ENCODE measurements at regions not wholly inside any gene's neighbourhood (a gene's known extent, or its start where the extent isn't known, plus 50 kb on each side); places are given as distances from the start of the nearest gene placed in this dataset.

DNA sequence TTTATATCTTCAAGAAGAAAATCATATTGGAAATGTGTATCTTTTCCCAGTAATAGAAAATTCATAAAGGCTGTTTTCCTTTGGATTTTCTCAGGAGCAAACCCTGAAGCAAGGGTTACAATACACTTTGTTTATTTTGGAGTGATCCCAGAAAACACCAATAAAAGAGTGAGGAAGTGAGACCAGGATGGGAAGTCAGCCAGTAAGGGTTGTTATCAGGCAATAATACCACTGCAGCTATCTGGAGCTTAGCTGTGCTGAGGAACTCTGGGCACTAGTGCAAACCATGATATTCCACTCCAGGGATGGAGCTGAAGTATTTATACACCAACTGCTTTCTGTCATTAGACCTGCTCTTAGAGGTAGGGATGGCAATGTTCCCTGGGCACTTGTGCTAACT, 1002.3 kb downstream of the FLRT2 start:
- no TSS peak for BruUV-seq (replicated peaks)
- Mint-ChIP-seq H3K4me3 (ENCODE audit: low read depth, unreplicated experiment) (no peak overlapping the region), H3K36me3 (ENCODE audit: insufficient read depth, unreplicated experiment) (no peaks in the 10 kb centered on the region), H3K27ac (ENCODE audit: unreplicated experiment) (no peak overlapping the region), H3K9me3 (ENCODE audit: low read depth, unreplicated experiment) (no peaks in the 10 kb centered on the region), H3K27me3 (ENCODE audit: unreplicated experiment) (no peaks in the 10 kb centered on the region), H3K4me1 (ENCODE audit: low read depth, unreplicated experiment) (no peaks in the 10 kb centered on the region)
- TF ChIP-seq, protein P1, sequence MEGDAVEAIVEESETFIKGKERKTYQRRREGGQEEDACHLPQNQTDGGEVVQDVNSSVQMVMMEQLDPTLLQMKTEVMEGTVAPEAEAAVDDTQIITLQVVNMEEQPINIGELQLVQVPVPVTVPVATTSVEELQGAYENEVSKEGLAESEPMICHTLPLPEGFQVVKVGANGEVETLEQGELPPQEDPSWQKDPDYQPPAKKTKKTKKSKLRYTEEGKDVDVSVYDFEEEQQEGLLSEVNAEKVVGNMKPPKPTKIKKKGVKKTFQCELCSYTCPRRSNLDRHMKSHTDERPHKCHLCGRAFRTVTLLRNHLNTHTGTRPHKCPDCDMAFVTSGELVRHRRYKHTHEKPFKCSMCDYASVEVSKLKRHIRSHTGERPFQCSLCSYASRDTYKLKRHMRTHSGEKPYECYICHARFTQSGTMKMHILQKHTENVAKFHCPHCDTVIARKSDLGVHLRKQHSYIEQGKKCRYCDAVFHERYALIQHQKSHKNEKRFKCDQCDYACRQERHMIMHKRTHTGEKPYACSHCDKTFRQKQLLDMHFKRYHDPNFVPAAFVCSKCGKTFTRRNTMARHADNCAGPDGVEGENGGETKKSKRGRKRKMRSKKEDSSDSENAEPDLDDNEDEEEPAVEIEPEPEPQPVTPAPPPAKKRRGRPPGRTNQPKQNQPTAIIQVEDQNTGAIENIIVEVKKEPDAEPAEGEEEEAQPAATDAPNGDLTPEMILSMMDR (IDR thresholded peaks at IDR 0.05; ENCODE audit: unreplicated experiment) = no peak
- DNase-seq = no peak
- CTCF ChIA-PET = no interaction called here
- intact Hi-C loops (cut with micrococcal nuclease; ENCODE audit: unreplicated experiment) = no loop called here

DNA sequence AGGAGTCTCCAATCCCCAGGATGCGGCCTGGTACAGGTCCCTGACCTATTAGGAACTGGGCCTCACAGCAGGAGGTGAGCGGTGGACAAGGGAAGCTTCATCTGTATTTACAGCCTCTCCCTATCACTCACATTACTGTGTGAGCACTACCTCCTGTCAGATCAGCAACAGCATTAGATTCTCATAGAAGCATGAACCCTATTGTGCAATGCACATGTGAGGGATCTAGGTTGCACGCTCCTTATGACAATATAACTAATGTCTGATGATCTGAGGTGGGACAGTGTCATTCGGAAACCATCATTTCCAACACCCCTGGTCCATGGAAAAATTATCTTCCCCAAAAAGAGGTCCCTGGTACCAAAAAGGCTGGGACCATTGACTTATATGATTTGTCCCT, 1000.5 kb downstream of the FLRT2 start:
- intact Hi-C loops (cut with micrococcal nuclease; ENCODE audit: unreplicated experiment) = no loop called here

DNA sequence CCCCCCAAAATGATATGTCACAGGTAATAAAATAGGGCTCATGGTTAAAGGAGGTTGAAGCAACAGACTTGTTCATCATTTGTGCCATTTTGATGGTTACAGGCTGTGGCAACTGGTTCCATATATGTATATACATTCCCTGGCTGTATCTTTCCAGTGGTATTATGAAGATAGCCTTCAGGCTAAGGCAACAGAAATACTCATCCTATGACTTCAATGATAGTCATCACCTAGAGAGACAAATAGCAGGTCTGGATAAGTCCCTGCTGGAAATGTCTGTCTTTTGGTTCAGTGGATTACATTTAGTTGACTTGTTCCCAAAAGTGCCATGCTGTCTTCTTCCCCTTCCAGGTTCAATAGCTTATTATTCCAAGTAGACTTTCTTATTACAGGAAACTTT, 997.4 kb downstream of the FLRT2 start:
- TF ChIP-seq, protein P1 (IDR thresholded peaks at IDR 0.05; ENCODE audit: unreplicated experiment) = no peak
- Mint-ChIP-seq H3K4me3 (ENCODE audit: low read depth, unreplicated experiment) (no peak overlapping the region), H3K9me3 (ENCODE audit: low read depth, unreplicated experiment) (no peaks in the 10 kb centered on the region), H3K4me1 (ENCODE audit: low read depth, unreplicated experiment) (no peaks in the 10 kb centered on the region), H3K36me3 (ENCODE audit: insufficient read depth, unreplicated experiment) (no peaks in the 10 kb centered on the region), H3K27me3 (ENCODE audit: unreplicated experiment) (no peaks in the 10 kb centered on the region), H3K27ac (ENCODE audit: unreplicated experiment) (no peak overlapping the region)
- intact Hi-C loops (cut with micrococcal nuclease; ENCODE audit: unreplicated experiment) = no loop called here
- CTCF ChIA-PET = no interaction called here
- no peak for DNase-seq
- BruUV-seq (replicated peaks) = no TSS peak

More for the DNA sequence above, 1000.5 kb downstream of the FLRT2 start:
- no peaks in the 10 kb centered on the region for H3K4me1 Mint-ChIP-seq (ENCODE audit: low read depth, unreplicated experiment)
- DNase-seq = no peak
- no peak overlapping the region for H3K27ac Mint-ChIP-seq (ENCODE audit: unreplicated experiment)
- TF ChIP-seq, protein P1 (IDR thresholded peaks at IDR 0.05; ENCODE audit: unreplicated experiment) = no peak
- H3K9me3 Mint-ChIP-seq (ENCODE audit: low read depth, unreplicated experiment) = no peaks in the 10 kb centered on the region
- CTCF ChIA-PET = no interaction called here
- H3K27me3 Mint-ChIP-seq (ENCODE audit: unreplicated experiment) = no peaks in the 10 kb centered on the region
- BruUV-seq (replicated peaks) = no TSS peak
- no peak overlapping the region for H3K4me3 Mint-ChIP-seq (ENCODE audit: low read depth, unreplicated experiment)
- H3K36me3 Mint-ChIP-seq (ENCODE audit: insufficient read depth, unreplicated experiment) = no peaks in the 10 kb centered on the region

DNA sequence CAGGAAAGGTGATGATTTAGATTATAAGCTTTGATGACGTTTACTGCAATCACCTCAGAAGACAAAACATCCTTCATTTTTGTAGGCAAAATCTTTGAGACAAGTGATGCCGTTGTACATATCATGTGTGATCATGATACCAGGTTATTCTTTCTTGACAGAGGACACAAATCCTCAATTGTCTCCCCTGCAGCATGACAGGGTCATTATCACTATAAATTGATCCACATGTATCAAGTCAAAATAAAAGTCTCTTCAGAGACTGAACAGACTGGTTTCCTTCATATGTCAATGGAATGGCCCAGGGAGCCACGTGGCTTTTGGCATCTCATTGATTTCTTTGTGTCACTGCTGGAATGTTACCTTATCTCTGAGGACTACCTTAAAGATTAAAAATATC, 995.7 kb downstream of the FLRT2 start:
- no peaks in the 10 kb centered on the region for H3K27me3 Mint-ChIP-seq (ENCODE audit: unreplicated experiment)
- CTCF ChIA-PET = no interaction called here
- no peak for DNase-seq
- TF ChIP-seq, protein P1 (IDR thresholded peaks at IDR 0.05; ENCODE audit: unreplicated experiment) = no peak
- H3K4me3 Mint-ChIP-seq (ENCODE audit: low read depth, unreplicated experiment) = no peak overlapping the region
- no peak overlapping the region for H3K27ac Mint-ChIP-seq (ENCODE audit: unreplicated experiment)
- H3K9me3 Mint-ChIP-seq (ENCODE audit: low read depth, unreplicated experiment) = no peaks in the 10 kb centered on the region
- peaks cover 8% of the 10 kb centered on the region for H3K4me1 Mint-ChIP-seq (ENCODE audit: low read depth, unreplicated experiment)
- no TSS peak for BruUV-seq (replicated peaks)
- no peaks in the 10 kb centered on the region for H3K36me3 Mint-ChIP-seq (ENCODE audit: insufficient read depth, unreplicated experiment)
- intact Hi-C loops (cut with micrococcal nuclease; ENCODE audit: unreplicated experiment) = no loop called here

DNA sequence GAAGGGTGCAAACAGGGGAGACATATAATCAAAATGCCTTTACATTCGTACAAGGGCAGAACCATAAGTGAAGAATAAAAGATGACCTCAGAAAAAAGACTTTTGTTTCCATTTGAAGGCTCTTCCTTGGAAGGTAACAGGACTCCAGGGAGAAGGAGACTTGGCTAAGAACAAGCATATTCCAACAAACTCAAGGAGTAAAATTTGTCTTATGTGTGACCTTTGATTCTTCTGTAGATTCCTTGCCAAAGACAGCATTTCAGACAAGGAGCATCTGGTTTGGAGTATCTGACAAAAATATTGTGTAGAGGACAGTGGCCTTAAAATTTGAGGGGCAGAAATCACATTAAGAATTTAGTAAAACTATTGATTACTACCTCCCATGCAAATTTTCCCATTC, 991.9 kb downstream of the FLRT2 start:
- Mint-ChIP-seq H3K27ac (ENCODE audit: unreplicated experiment) (no peak overlapping the region), H3K4me3 (ENCODE audit: low read depth, unreplicated experiment) (no peak overlapping the region), H3K4me1 (ENCODE audit: low read depth, unreplicated experiment) (peaks cover 8% of the 10 kb centered on the region), H3K36me3 (ENCODE audit: insufficient read depth, unreplicated experiment) (no peaks in the 10 kb centered on the region), H3K27me3 (ENCODE audit: unreplicated experiment) (no peaks in the 10 kb centered on the region), H3K9me3 (ENCODE audit: low read depth, unreplicated experiment) (no peaks in the 10 kb centered on the region)
- CTCF ChIA-PET = no interaction called here
- no TSS peak for BruUV-seq (replicated peaks)
- intact Hi-C loops (cut with micrococcal nuclease; ENCODE audit: unreplicated experiment) = no loop called here
- DNase-seq = no peak
- TF ChIP-seq, protein P1 (IDR thresholded peaks at IDR 0.05; ENCODE audit: unreplicated experiment) = no peak

Measured in Calu3 (cell line).